ENCODE measurements at regions not wholly inside any gene's neighbourhood (a gene's known extent, or its start where the extent isn't known, plus 50 kb on each side); places are given as distances from the start of the nearest gene placed in this dataset.

GRCh38 chr2:128468186-128468920 is 149.7 kb upstream of the HS6ST1 start:
- no peak for DNase-seq (ENCODE audit: low read depth in 2 of 2)

GRCh38 chr2:128469203-128469602 is 150.5 kb upstream of the HS6ST1 start:
- no peak for DNase-seq (ENCODE audit: low read depth in 2 of 2)

DNA sequence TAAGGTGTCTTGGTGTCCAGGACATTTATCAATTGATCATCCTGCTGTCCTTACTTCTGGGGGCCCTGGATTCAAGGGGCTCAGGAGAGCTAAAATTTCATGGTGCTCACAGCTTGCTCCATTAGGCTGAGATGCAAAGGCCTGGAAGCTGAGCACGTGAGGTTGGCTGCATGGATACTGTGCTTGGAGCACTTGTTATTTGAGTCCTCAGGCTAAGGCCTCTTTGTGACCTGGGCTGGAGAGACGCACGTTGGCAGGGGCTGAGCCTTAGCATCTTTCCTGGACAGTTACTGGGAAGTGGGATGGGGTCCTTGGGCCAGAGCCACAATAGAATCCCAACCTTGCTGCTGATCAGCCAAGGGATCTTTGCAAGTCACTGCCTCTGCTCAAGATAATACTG is 151.2 kb upstream of the HS6ST1 start:
- DNase-seq (ENCODE audit: low read depth in 2 of 2), result no peak

DNA sequence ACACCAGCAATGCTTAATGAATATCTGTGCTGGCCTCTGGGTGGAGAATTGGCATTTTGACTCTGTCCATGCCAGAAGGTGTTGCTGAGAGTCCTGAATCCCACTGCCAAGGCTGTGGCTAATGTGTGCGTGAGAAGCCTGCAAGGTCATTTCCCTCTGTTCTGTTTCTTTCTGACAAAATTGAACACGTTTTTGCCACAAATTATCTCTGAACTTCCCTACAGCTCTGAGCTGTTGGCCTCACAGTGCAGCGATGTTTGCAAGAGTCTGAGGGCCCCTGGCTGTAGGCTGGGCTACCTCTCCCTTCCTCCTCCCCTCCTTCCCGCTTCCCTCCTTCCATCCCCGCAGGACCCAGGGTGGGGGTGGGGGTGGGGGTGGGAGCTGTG is 154.1 kb upstream of the HS6ST1 start:
- no peak for DNase-seq (ENCODE audit: low read depth in 2 of 2)

- DNase-seq (ENCODE audit: low read depth in 2 of 2), result no peak
Measured at GRCh38 chr2:128473175-128474035, 154.7 kb upstream of the HS6ST1 start.

GRCh38 chr2:128474036-128474955 is 155.6 kb upstream of the HS6ST1 start:
- DNase-seq (ENCODE audit: low read depth in 2 of 2), result no peak

GRCh38 chr2:128474962-128475361 is 156.3 kb upstream of the HS6ST1 start:
- DNase-seq (ENCODE audit: low read depth in 2 of 2), result no peak

DNA sequence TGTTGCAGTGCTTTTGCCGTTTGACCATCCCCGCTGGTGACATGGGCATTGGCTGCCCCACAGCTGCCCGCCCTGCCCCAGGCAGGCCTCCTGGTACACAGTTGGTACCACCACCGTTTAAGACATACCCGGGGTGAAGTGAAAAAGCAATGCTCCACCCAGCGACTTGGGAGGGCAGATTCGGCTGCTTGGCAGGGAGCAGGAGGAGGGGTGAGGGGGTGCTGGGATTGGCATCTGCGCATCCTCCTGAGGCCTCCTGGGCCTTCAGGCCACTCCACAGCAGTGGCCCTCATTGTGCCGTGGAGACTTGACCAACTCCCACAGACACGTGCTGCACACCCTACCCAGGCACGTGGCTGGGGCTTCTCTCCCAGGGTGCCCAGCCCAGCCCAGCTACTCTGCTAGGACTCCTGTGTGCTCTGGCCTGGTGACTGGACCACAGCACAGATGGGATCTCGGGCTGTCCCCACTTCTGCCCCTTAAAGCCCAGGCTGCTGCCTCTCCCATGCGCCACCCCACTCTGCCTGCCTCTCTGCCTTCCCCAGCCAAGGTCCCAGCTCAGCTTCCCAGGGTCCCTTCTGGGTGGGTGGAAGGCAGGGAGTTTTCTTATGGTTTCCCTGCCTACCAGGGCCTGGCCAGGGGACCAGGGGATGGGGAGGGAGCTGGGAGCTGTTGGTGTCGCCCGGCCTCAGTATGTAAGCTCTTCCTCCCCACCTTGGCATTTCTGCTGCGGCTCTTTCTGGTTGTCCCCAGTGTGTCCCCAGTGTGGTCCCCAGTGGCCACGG is 157.0 kb upstream of the HS6ST1 start:
- DNase-seq (ENCODE audit: low read depth in 2 of 2), result no peak

GRCh38 chr2:128477026-128477820 is 158.6 kb upstream of the HS6ST1 start:
- no peak for DNase-seq (ENCODE audit: low read depth in 2 of 2)

DNA sequence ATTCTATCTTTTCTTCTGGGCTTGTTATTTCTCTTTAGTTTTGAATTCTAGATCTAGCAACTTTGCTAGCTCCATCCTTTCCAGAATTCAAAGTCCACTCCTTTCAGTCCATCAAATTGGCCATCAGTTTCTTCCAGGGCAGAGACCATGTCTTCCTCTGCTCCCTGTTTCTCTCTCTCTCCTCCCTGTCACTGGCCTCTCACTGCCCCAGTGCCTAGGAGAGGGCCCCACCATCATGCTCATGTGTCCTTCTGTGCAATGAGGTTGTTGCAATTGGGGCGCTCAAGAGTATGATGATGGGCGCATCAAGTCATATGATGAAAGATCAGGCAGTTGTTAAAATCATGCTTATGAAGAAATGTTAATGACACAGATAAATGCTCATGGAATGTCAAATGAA is 159.2 kb upstream of the HS6ST1 start:
- DNase-seq (ENCODE audit: low read depth in 2 of 2), result no peak

- DNase-seq (ENCODE audit: low read depth in 2 of 2), result no peak
Measured at GRCh38 chr2:128485761-128486639, 167.3 kb upstream of the HS6ST1 start.

DNA sequence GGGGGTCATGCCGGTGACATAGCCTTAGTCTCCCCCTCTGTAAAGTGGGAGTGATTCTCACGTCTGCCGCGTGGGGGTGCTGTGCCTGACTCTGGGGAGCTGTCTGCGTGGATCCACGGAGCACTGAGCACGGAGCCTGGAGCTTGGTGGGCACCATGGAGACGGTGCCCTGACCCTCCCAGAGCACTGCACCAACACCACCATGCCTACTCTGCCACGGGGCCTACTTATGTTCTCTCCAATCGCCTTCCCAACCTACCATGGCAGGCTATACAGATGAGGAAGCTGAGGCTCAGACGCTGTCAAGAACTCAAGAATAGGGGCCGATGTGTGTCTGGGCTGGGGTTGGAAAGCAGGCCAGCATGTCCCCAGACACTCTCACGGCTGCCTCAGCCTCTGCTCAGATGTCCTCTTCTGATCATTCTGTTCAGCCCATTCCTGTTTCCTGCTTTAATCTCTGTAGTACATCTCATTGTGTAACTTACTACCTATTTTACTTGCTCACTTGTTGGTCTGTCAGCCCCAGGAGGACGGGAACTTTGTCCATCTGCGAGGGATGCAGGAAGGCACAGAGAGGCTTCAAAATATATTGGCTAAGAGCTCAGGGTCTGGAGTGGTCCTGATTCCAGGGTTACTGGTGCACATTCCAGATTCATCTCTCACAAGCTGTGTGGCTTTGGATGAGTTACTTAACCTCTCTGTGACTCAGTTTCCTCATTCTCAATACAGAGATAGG is 168.1 kb upstream of the HS6ST1 start:
- no peak for DNase-seq (ENCODE audit: low read depth in 2 of 2)

- DNase-seq (ENCODE audit: low read depth in 2 of 2), result no peak
Measured at GRCh38 chr2:128487650-128488387, 169.2 kb upstream of the HS6ST1 start.

DNA sequence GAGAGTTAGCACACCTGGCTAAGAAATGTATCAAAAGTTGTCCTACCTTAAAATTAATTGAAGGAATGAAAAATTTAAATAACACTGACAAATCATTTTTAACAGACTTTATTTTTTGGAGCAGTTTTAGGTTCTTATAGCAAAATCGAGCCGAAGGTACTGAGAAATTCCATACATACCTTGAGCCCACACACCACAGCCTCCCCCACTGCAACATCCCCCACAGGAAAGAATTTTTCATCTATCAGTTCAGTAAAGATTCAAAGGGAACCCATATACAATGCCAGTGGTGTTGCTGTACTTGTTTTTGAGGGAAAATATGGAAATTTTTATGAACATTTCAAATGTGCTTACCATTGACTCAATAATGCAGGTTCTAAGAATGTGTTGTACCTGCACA is 169.8 kb upstream of the HS6ST1 start:
- DNase-seq (ENCODE audit: low read depth in 2 of 2), result no peak

DNA sequence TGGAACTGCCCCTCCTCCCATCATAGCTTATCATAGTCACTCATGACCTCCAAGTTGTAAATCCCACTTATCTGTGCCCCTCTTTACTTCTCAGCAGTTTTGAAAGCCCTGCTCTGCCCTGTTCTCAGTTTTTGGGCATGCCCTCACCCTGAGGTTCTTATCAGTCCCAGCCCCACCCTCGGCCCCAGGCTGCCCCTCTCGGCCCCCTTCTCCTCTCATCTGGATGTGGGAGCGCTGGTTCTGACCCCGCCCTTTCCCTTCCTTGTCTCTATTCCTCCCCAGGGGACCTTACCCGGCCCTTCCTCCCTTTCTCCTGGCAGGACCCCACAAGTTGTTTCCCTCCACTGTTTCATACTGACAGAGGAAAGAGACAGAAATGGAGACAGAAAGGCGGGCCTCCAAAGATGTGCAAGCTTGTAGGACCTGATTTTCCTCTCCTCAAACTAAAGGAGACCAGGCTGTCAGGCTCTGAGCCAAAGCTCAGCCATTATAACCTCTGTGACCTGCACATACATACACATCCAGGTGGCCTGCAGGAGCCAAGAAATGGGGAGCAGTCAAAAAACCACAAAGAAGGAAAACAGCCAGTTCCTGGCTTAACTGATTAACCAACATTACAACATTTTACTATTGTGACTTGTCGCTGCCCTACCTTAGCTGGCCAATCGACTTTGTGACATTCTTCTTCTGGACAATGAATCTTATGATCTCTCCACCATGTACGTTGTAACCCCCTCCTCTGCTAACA is 171.0 kb upstream of the HS6ST1 start:
- DNase-seq (ENCODE audit: low read depth in 2 of 2), result no peak

GRCh38 chr2:128490321-128490720 is 171.7 kb upstream of the HS6ST1 start:
- DNase-seq (ENCODE audit: low read depth in 2 of 2), result no peak
